Panc1 (cell line): ENCODE measurements at regions not wholly inside any gene's neighbourhood (a gene's known extent, or its start where the extent isn't known, plus 50 kb on each side); places are given as distances from the start of the nearest gene placed in this dataset.

Experiments
- ATAC-seq: fragments of 200-7000 bp; cut with Tn5 transposase; 2 replicates; pipeline ENCODE4 v1.9.1; 2020; ENCODE audit warnings: mild to moderate bottlenecking, moderate library complexity
- BruUV-seq: library from RNA; stranded (reverse); fragments of 400-500 nt; replicated peaks from 2 replicates; lab custom pipeline; 2021; lab: Mats Ljungman, UMichigan
- CTCF ChIA-PET: fragments of 300-600 bp; sonication (Branson Sonifier 250); formaldehyde crosslinking; loops from one replicate; lab custom pipeline; 2022; ENCODE audit warnings: antibody characterized with exemption; lab: Charles Lee
- POLR2A ChIA-PET: fragments of 300-600 bp; sonication (Branson Sonifier 250); formaldehyde crosslinking; loops from one replicate; lab custom pipeline; 2022; ENCODE audit warnings: antibody characterized with exemption; lab: Charles Lee
- DNase-seq: peaks from one replicate; pipeline ENCODE4 v3.0.0-alpha.2; 2010; ENCODE audit warnings: low read depth, low spot score
- H3K27ac ChIP-seq: 2 replicates; pipeline ENCODE4 v1.5.1; 2011; ENCODE audit warnings: mild to moderate bottlenecking, low read length, inconsistent platforms
- H3K27me3 ChIP-seq: fragments of 200-500 bp; sonication (Bioruptor generic); 2 replicates; pipeline ENCODE4 v1.6.0; 2014; ENCODE audit warnings: low read length, inconsistent platforms; ENCODE audit not compliant: control insufficient read depth, insufficient read depth
- H3K36me3 ChIP-seq: fragments of 200-500 bp; sonication (Bioruptor generic); 2 replicates; pipeline ENCODE4 v1.5.1; 2014; ENCODE audit warnings: inconsistent platforms, mild to moderate bottlenecking, low read length, moderate library complexity; ENCODE audit not compliant: control insufficient read depth, insufficient read depth
- H3K4me1 ChIP-seq: 2 replicates; pipeline ENCODE4 v1.5.1; 2011; ENCODE audit warnings: inconsistent platforms, mild to moderate bottlenecking, low read length, moderate library complexity; ENCODE audit not compliant: control insufficient read depth, insufficient read depth
- H3K4me3 ChIP-seq, 2 experiments: 2 replicates each; pipeline ENCODE4 v1.5.1; 2011 to 2012; ENCODE audit warnings: low read depth in 2 of 2, low read length in 2 of 2, mild to moderate bottlenecking in 2 of 2, inconsistent platforms in 1 of 2, moderate library complexity in 1 of 2
- H3K9me3 ChIP-seq: fragments of 200-500 bp; sonication (Bioruptor generic); 2 replicates; pipeline ENCODE4 v1.5.1; 2014; ENCODE audit warnings: low read depth, mild to moderate bottlenecking, inconsistent platforms, low read length, moderate library complexity; ENCODE audit not compliant: control insufficient read depth, insufficient read depth
- CTCF ChIP-seq: fragments of 450-650 bp; IDR thresholded peaks from 2 replicates; pipeline ENCODE4 v1.5.1; 2017; ENCODE audit warnings: mild to moderate bottlenecking
- POLR2AphosphoS5 ChIP-seq: IDR thresholded peaks from 2 replicates; pipeline ENCODE4 v1.6.1; 2012; ENCODE audit warnings: mild to moderate bottlenecking, low read depth, low read length, moderate library complexity
- REST ChIP-seq, 2 experiments: IDR thresholded peaks; 2 replicates each; pipeline ENCODE4 v1.6.1; 2011 to 2012; ENCODE audit warnings: low read depth in 2 of 2, control low read depth in 1 of 2, low read length in 1 of 2, mild to moderate bottlenecking in 1 of 2, moderate library complexity in 1 of 2; ENCODE audit not compliant: insufficient read depth in 1 of 2
- SIN3A ChIP-seq: IDR thresholded peaks from 2 replicates; pipeline ENCODE4 v1.6.1; 2012; ENCODE audit warnings: low read depth, mild to moderate bottlenecking, low read length, moderate library complexity, borderline replicate concordance; ENCODE audit not compliant: insufficient read depth
- TCF7L2 ChIP-seq: IDR thresholded peaks from 2 replicates; pipeline ENCODE4 v1.6.1; 2011; ENCODE audit warnings: mild to moderate bottlenecking, low read depth, low read length, inconsistent platforms
- in situ Hi-C: cut with HindIII; loops from 2 replicates; pipeline ENCODE4 v1.10.0; 2016; ENCODE audit warnings: low sequenced_read_pairs, low pct_unique_long_range_greater_than_20kb
- intact Hi-C: fragments of 100-400 bp; cut with micrococcal nuclease; formaldehyde crosslinking; loops from one replicate; pipeline ENCODE4 v1.10.0; 2022; ENCODE audit not compliant: unreplicated experiment

- Histone ChIP-seq H3K9me3 (no peaks in the 10 kb centered on the region; the same call in 1 of the 2 replicates), H3K4me3 (no peak overlapping the region), H3K36me3 (no peaks in the 10 kb centered on the region), H3K4me1 (no peaks in the 10 kb centered on the region), H3K27ac (no peak overlapping the region), H3K27me3 (no peaks in the 10 kb centered on the region)
- intact Hi-C loops = no loop called here
- TF ChIP-seq POLR2AphosphoS5 = no peak
- TF ChIP-seq REST (IDR thresholded peaks at IDR 0.05; ENCODE audit: insufficient read depth in 1 of 2, low read depth in 2 of 2, low read length in 1 of 2) = no peak
- no peak for TF ChIP-seq CTCF
- no peak for TF ChIP-seq SIN3A
- no peak for TF ChIP-seq TCF7L2
- POLR2A ChIA-PET = no interaction called here
- CTCF ChIA-PET = no interaction called here
- no TSS peak for BruUV-seq
- in situ Hi-C loops = no loop called here
- ATAC-seq = no peak
- DNase-seq = no peak
Observed at GRCh38 chr7:3107228-3107763, 63.6 kb upstream of the CARD11 start.

- Histone ChIP-seq H3K36me3 (no peaks in the 10 kb centered on the region), H3K9me3 (no peaks in the 10 kb centered on the region; the same call in 1 of the 2 replicates), H3K27me3 (no peaks in the 10 kb centered on the region), H3K4me1 (no peaks in the 10 kb centered on the region), H3K27ac (no peak overlapping the region), H3K4me3 (no peak overlapping the region)
- TF ChIP-seq SIN3A = no peak
- TF ChIP-seq TCF7L2 = no peak
- no peak for TF ChIP-seq POLR2AphosphoS5
- CTCF ChIA-PET = no interaction called here
- no TSS peak for BruUV-seq
- intact Hi-C loops = no loop called here
- ATAC-seq = no peak
- DNase-seq = no peak
- POLR2A ChIA-PET = no interaction called here
- in situ Hi-C loops = no loop called here
Observed at GRCh38 chr7:3107889-3108570, 64.4 kb upstream of the CARD11 start.
